ENCODE measurements at regions not wholly inside any gene's neighbourhood (a gene's known extent, or its start where the extent isn't known, plus 50 kb on each side); places are given as distances from the start of the nearest gene placed in this dataset.

- no peak for TF ChIP-seq CTCF (conservative IDR thresholded peaks at IDR 0.05 in 1 of 2, IDR thresholded peaks at IDR 0.05 in 1 of 2; ENCODE audit: extremely low read depth in 1 of 2, insufficient read depth in 1 of 2, low read depth in 1 of 2, low read length in 2 of 2)
- no peak for TF ChIP-seq EZH2 (IDR thresholded peaks at IDR 0.05; ENCODE audit: borderline replicate concordance, low read length)
These were observed 139.8 kb upstream of the PGR start for GRCh38 chr11:101269390-101269789.

Measured in mammary epithelial cell (primary cell).